Astrocyte (in vitro differentiated cells and primary cell): ENCODE measurements at regions not wholly inside any gene's neighbourhood (a gene's known extent, or its start where the extent isn't known, plus 50 kb on each side); places are given as distances from the start of the nearest gene placed in this dataset.

Experiments
- CTCF ChIP-seq: IDR thresholded peaks from 2 replicates; pipeline ENCODE4 v1.5.1; 2011; ENCODE audit warnings: low read depth, mild to moderate bottlenecking, inconsistent platforms, low read length, moderate library complexity; ENCODE audit not compliant: insufficient read depth
- EZH2 ChIP-seq: IDR thresholded peaks from 2 replicates; pipeline ENCODE4 v1.6.1; 2012; ENCODE audit warnings: mild to moderate bottlenecking, low read length, inconsistent platforms; ENCODE audit not compliant: insufficient read depth

GRCh38 chrX:42902513-42902912, 124.5 kb upstream of the PPP1R2C start:
- TF ChIP-seq CTCF (no peak), EZH2 (no peak)
